ENCODE measurements at regions not wholly inside any gene's neighbourhood (a gene's known extent, or its start where the extent isn't known, plus 50 kb on each side); places are given as distances from the start of the nearest gene placed in this dataset.

- WGBS, 2 donors = 68 to 71% methylated on average over 2 of the region's 2 CpGs
- DNase-seq = no peak
- intact Hi-C loops (cut with DNase I) = no loop called here
- ATAC-seq = no peak
- H3K4me1 ChIP-seq = no peaks in the 10 kb centered on the region
- H3K9me3 ChIP-seq = no peaks in the 10 kb centered on the region
- no peaks in the 10 kb centered on the region for H3K27me3 ChIP-seq
- no peak overlapping the region for H3K27ac ChIP-seq
- no peak overlapping the region for H3K4me3 ChIP-seq
- H3K36me3 ChIP-seq (replicated peaks in 1 of 2; ENCODE audit: insufficient read depth in 1 of 2, low read depth in 2 of 2) = no peaks in the 10 kb centered on the region
- no peak for TF ChIP-seq POLR2A (IDR thresholded peaks at IDR 0.05)
- TF ChIP-seq CTCF (IDR thresholded peaks at IDR 0.05) = no peak
Measured at GRCh38 chr21:27110956-27111355, 144.1 kb upstream of the ADAMTS5 start.

- DNase-seq (no peak), ATAC-seq (no peak)
- H3K27me3 ChIP-seq = no peaks in the 10 kb centered on the region
- H3K4me1 ChIP-seq = no peaks in the 10 kb centered on the region
- no peak overlapping the region for H3K27ac ChIP-seq
- intact Hi-C loops (cut with DNase I) = no loop called here
- TF ChIP-seq CTCF (IDR thresholded peaks at IDR 0.05) = no peak
- no peak for TF ChIP-seq POLR2A (IDR thresholded peaks at IDR 0.05)
- no peak overlapping the region for H3K4me3 ChIP-seq
- no peaks in the 10 kb centered on the region for H3K9me3 ChIP-seq
- 60 to 64% methylated on average over 2 of the region's 2 CpGs for WGBS, 2 donors
- H3K36me3 ChIP-seq (replicated peaks in 1 of 2; ENCODE audit: insufficient read depth in 1 of 2, low read depth in 2 of 2) = no peaks in the 10 kb centered on the region
Measured at GRCh38 chr21:27108701-27109100, 141.8 kb upstream of the ADAMTS5 start.

DNA sequence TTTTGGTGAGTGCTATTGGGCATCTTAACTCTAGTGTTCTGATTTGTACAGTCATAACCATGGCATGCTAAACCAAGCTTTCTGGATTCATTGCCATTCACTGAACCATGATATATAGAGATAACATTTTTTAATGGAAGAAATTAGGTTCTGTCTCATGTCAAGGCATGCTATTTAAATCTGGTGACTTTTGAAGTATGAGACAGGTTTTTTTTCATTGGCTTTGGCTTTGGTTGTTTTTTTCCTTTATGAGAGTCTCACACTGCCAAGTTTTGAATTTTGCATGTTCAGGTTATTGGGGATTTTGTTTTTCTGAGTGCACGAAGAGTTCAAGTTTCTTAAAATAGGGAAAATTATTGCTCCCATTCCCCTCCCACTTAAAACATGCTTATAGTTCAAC is 141.3 kb upstream of the ADAMTS5 start:
- Histone ChIP-seq H3K27ac (no peak overlapping the region), H3K4me1 (no peaks in the 10 kb centered on the region), H3K27me3 (no peaks in the 10 kb centered on the region), H3K9me3 (no peaks in the 10 kb centered on the region), H3K36me3 (replicated peaks in 1 of 2; ENCODE audit: insufficient read depth in 1 of 2, low read depth in 2 of 2) (no peaks in the 10 kb centered on the region), H3K4me3 (no peak overlapping the region)
- intact Hi-C loops (cut with DNase I) = no loop called here
- no peak for TF ChIP-seq POLR2A (IDR thresholded peaks at IDR 0.05)
- no peak for TF ChIP-seq CTCF (IDR thresholded peaks at IDR 0.05)
- no peak for DNase-seq
- ATAC-seq = no peak
- 75 to 82% methylated on average over 1 of the region's 1 CpG for WGBS, 2 donors

- H3K27me3 ChIP-seq = no peaks in the 10 kb centered on the region
- no peaks in the 10 kb centered on the region for H3K36me3 ChIP-seq (replicated peaks in 1 of 2; ENCODE audit: insufficient read depth in 1 of 2, low read depth in 2 of 2)
- TF ChIP-seq CTCF (IDR thresholded peaks at IDR 0.05) (no peak), POLR2A (IDR thresholded peaks at IDR 0.05) (no peak)
- H3K9me3 ChIP-seq = no peaks in the 10 kb centered on the region
- intact Hi-C loops (cut with DNase I) = no loop called here
- no peak overlapping the region for H3K4me3 ChIP-seq
- no peak for ATAC-seq
- DNase-seq = no peak
- WGBS, 2 donors = 42 to 54% methylated on average over 5 of the region's 5 CpGs
- no peaks in the 10 kb centered on the region for H3K4me1 ChIP-seq
- H3K27ac ChIP-seq = no peak overlapping the region
Measured at GRCh38 chr21:27104846-27105431, 138.1 kb upstream of the ADAMTS5 start.

DNA sequence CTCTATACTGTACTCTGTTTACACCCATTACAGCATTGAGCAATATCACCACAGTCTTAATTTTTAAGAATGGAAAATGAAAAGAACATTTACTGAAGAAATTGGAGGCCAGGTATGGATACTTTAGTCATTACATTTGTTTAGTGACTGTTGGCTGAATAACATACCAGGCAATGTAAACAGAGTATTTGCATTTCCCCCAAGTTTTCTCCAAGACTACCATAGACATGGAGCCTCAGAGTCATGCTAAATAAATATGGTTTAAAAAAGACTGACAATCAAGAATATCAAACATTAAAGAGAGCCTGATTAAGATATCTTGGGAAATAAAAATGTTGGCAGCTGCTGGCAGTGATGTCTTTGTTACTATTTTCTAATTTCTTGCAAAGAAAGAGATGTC is 136.9 kb upstream of the ADAMTS5 start:
- Histone ChIP-seq H3K4me1 (no peaks in the 10 kb centered on the region), H3K27ac (no peak overlapping the region), H3K4me3 (no peak overlapping the region), H3K36me3 (replicated peaks in 1 of 2; ENCODE audit: insufficient read depth in 1 of 2, low read depth in 2 of 2) (no peaks in the 10 kb centered on the region), H3K9me3 (no peaks in the 10 kb centered on the region), H3K27me3 (no peaks in the 10 kb centered on the region)
- intact Hi-C loops (cut with DNase I) = no loop called here
- no peak for ATAC-seq
- DNase-seq = no peak
- TF ChIP-seq POLR2A (IDR thresholded peaks at IDR 0.05) (no peak), CTCF (IDR thresholded peaks at IDR 0.05) (no peak)
